Effector memory CD8-positive, alpha-beta T cell (primary cell): ENCODE measurements at regions not wholly inside any gene's neighbourhood (a gene's known extent, or its start where the extent isn't known, plus 50 kb on each side); places are given as distances from the start of the nearest gene placed in this dataset.
"Not testable (repeated sequence)": the region's sequence is repeated elsewhere in the genome, so short reads cannot be mapped to it uniquely, and the experiment has no call there.

ENCODE experiments used
- ATAC-seq: fragments of 150-1000 bp; cut with Tn5 transposase; replicated peaks from 2 replicates; pipeline ENCODE4 v1.10.0; 2021; ENCODE audit warnings: mild to moderate bottlenecking, moderate library complexity
- DNase-seq, 3 experiments: peaks; one replicate each; pipeline ENCODE4 v3.0.0; 2021
- H3K27ac Mint-ChIP-seq, 2 donors: one replicate each; pipeline ENCODE4 v1.8.0; 2022; ENCODE audit warnings: mild to moderate bottlenecking in 2 of 2, mixed read lengths in 2 of 2, moderate library complexity in 2 of 2
- H3K27me3 Mint-ChIP-seq, 2 donors: one replicate each; pipeline ENCODE4 v1.8.0; 2022; ENCODE audit warnings: mixed read lengths in 2 of 2
- H3K36me3 Mint-ChIP-seq: one replicate; pipeline ENCODE4 v1.8.0; 2022; ENCODE audit warnings: mild to moderate bottlenecking, moderate library complexity, mixed read lengths; ENCODE audit not compliant: insufficient read depth
- H3K4me1 Mint-ChIP-seq, 2 donors: one replicate each; pipeline ENCODE4 v1.8.0; 2022; ENCODE audit warnings: low read depth in 2 of 2, mixed read lengths in 2 of 2
- H3K4me3 Mint-ChIP-seq, 2 donors: one replicate each; pipeline ENCODE4 v1.8.0; 2022; ENCODE audit warnings: mild to moderate bottlenecking in 2 of 2, mixed read lengths in 2 of 2, moderate library complexity in 2 of 2
- H3K9me3 Mint-ChIP-seq, 2 donors: one replicate each; pipeline ENCODE4 v1.8.0; 2022; ENCODE audit warnings: mixed read lengths in 2 of 2

- H3K4me1 Mint-ChIP-seq, H3K9me3 Mint-ChIP-seq, ATAC-seq, H3K27ac Mint-ChIP-seq, DNase-seq, H3K4me3 Mint-ChIP-seq, H3K27me3 Mint-ChIP-seq, H3K36me3 Mint-ChIP-seq: not testable (repeated sequence)
Observed at GRCh38 chr9:41035276-41035675, 93.2 kb downstream of the FOXD4L6 start.

DNA sequence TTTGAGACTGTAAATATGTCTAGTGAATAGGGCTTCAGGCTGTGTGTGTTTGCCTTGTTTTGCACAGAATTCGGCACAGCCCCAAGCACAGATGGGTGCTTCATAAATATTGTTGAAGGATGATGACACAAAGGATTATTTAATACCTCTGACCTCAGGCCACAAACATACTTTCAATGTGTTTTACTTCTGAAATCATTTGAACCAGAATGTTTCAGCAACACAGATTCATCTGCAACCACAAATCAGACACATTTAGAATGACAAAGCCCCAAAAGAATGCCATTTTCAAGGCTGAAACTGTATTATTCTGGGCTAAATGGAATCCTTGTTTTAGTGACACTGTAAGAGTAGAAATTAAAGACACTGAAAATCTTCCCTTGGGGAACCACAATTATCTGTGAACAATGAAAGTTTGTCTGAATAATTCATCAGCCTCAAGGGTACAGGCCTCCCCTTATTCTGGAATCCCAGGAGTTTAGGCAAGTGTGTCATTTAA is 93.7 kb downstream of the FOXD4L6 start:
- H3K27ac Mint-ChIP-seq, H3K9me3 Mint-ChIP-seq, ATAC-seq, DNase-seq, H3K27me3 Mint-ChIP-seq, H3K4me3 Mint-ChIP-seq, H3K4me1 Mint-ChIP-seq, H3K36me3 Mint-ChIP-seq: not testable (repeated sequence)

DNA sequence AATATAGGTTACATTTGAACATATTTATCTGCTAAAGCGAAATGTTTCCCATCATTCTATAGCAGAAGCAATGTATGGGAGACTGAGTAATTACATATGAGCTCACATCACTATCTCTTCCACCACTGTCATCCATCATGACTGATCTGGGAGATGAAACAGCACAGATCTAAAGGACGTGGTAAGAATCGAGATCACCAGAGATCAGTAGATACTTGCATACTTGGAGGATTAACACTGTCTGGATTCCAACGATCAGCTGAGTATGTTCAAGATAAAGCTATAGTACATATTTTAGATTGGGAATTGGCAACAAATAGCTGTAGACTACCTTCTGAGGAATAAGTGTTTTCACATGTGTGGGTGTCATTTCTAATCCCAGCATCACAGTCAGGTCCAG is 94.6 kb downstream of the FOXD4L6 start:
- not testable (repeated sequence) for H3K27ac Mint-ChIP-seq, H3K4me1 Mint-ChIP-seq, ATAC-seq, H3K9me3 Mint-ChIP-seq, H3K36me3 Mint-ChIP-seq, DNase-seq, H3K27me3 Mint-ChIP-seq, H3K4me3 Mint-ChIP-seq

- H3K27ac Mint-ChIP-seq, H3K4me1 Mint-ChIP-seq, DNase-seq, H3K36me3 Mint-ChIP-seq, H3K27me3 Mint-ChIP-seq, H3K9me3 Mint-ChIP-seq, H3K4me3 Mint-ChIP-seq: not testable (repeated sequence)
- ATAC-seq: peak; percentile 24
Observed at GRCh38 chr9:41033360-41033759, 95.1 kb downstream of the FOXD4L6 start.

DNA sequence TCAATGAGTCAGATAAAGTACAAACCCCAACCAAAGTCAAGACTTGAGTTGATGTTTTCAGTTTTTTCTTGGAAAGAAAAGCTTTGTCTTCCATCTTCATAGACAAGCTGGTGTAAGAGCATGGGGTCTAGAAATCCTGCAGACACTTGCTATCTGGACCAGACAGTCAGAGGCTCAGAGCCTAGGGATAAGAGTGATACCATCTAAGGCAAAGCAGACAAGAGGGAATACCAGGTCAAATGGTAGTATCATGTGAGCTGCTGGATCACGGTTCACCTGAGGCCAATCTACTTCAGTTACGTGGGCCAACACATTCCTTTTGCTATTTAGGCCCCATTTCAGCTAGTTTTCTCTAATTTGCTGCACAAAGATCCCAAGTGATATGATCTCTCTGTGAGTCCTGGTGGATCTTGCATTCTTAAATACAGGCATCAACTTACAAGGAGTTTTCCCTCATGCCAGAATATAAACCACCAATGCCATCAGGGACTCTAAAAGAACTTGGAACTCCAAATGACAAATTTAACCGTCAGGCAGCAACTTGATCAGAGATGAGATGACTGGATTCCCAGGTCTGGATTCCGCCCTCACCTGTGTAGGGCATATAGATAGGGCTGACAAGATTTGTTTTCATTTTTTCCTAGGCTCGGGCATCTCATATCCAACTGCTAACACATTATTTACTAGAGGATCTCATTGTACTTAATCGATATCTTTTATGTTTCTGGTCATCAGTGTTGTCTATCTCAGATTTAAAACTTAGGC is 101.4 kb downstream of the FOXD4L6 start:
- not testable (repeated sequence) for H3K36me3 Mint-ChIP-seq, H3K4me3 Mint-ChIP-seq, H3K27ac Mint-ChIP-seq, DNase-seq, H3K4me1 Mint-ChIP-seq, H3K9me3 Mint-ChIP-seq, H3K27me3 Mint-ChIP-seq, ATAC-seq

DNA sequence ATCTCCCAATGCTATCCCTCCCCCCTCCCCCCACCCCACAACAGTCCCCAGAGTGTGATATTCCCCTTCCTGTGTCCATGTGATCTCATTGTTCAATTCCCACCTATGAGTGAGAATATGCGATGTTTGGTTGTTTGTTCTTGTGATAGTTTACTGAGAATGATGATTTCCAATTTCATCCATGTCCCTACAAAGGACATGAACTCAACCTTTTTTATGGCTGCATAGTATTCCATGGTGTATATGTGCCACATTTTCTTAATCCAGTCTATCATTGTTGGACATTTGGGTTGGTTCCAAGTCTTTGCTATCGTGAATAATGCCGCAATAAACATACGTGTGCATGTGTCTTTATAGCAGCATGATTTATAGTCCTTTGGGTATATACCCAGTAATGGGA is 106.1 kb downstream of the FOXD4L6 start:
- H3K36me3 Mint-ChIP-seq, DNase-seq, H3K4me3 Mint-ChIP-seq, ATAC-seq, H3K27ac Mint-ChIP-seq, H3K4me1 Mint-ChIP-seq, H3K27me3 Mint-ChIP-seq, H3K9me3 Mint-ChIP-seq: not testable (repeated sequence)

- DNase-seq, H3K4me3 Mint-ChIP-seq, H3K36me3 Mint-ChIP-seq, H3K4me1 Mint-ChIP-seq, H3K27me3 Mint-ChIP-seq, H3K27ac Mint-ChIP-seq, ATAC-seq, H3K9me3 Mint-ChIP-seq: not testable (repeated sequence)
Observed at GRCh38 chr9:41019858-41020562, 108.5 kb downstream of the FOXD4L6 start.

DNA sequence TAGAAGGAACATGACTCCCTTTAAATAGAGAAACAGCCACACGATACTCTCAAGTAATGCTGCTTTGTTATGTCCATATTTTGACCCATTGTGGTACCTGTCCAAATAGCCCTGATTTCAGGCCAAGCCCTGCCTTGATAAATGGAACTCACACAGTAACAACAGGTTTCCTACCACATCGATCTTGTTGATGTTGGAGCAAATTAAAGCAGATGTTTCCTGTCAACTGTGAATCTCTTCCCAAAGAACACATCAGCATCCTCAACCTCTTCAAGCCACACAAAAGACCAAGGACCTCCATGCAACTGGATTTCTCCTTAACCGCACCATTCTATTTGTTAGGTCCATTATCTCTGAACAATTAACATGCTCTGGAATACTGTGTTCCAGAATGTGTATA is 109.5 kb downstream of the FOXD4L6 start:
- peaks cover 16% of the 10 kb centered on the region for H3K36me3 Mint-ChIP-seq
- H3K4me3 Mint-ChIP-seq, ATAC-seq, H3K4me1 Mint-ChIP-seq, H3K27me3 Mint-ChIP-seq, H3K9me3 Mint-ChIP-seq, DNase-seq, H3K27ac Mint-ChIP-seq: not testable (repeated sequence)

- DNase-seq, H3K4me3 Mint-ChIP-seq, H3K9me3 Mint-ChIP-seq, H3K4me1 Mint-ChIP-seq, H3K27me3 Mint-ChIP-seq, ATAC-seq: not testable (repeated sequence)
- Mint-ChIP-seq H3K27ac (peak overlapping the region in 1 of 2 donors; percentile 52), H3K36me3 (peaks cover 34% of the 10 kb centered on the region)
Observed at GRCh38 chr9:41016699-41017098, 111.8 kb downstream of the FOXD4L6 start.

DNA sequence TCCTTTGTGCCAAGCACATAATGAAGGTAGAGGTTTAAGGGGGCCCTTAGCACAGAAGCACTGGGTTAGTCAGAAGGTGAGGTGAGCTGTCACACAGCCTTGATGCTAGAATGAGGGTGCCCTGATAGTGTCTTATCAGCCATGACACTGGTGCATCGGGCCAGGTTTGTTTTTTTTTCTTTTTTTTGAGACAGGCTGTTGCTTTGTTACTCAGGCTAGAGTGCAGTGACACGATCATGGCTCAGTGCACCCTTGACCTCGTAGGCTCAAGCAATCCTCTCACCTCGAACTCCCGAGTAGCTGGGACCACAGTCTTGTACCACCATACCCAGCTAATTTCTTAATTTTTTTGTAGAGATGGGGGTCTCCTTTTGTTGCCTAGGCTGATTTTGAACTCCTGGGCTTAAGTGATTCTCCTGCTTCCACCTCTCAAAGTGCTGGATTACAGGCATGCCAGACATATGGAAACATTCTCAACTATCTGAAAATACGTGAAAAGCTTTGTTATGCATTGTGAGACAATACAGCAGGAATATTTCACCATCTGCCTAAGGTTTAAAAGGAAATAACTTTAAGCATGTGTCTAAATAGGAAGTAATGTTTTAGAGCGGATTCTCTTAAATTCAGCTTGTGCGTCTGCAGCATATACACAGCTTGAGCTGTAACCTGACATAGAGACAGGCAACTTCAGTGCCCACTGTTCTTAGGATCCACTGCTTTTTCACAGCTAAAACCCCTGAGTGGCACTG is 128.4 kb downstream of the FOXD4L6 start:
- not testable (repeated sequence) for H3K4me3 Mint-ChIP-seq, ATAC-seq, H3K27me3 Mint-ChIP-seq, H3K9me3 Mint-ChIP-seq, DNase-seq
- Mint-ChIP-seq H3K4me1 (peaks cover 28 to 30% of the 10 kb centered on the region in 2 donors), H3K27ac (peak overlapping the region in 1 of 2 donors; percentile 70), H3K36me3 (peaks cover 45% of the 10 kb centered on the region)

DNA sequence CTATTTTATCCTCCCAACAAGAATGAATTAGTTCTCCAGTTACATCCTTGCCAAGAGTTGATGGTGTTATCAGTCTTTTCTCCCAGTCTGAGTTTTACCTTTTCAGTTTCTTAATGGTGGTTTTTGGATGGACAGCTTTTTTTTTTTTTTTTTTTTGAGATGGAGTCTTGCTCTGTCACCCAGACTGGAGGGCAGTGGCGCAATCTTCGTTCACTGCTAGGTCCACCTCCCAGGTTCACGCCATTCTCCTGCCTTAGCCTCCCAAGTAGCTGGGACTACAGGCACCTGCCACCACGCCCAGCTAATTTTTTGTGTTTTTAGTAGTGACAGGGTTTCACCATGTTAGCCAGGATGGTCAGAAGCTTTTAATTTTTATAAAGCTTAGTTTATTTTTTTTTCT is 133.0 kb downstream of the FOXD4L6 start:
- H3K27ac Mint-ChIP-seq, H3K9me3 Mint-ChIP-seq, ATAC-seq, H3K27me3 Mint-ChIP-seq, DNase-seq: not testable (repeated sequence)
- peaks cover 58% of the 10 kb centered on the region for H3K36me3 Mint-ChIP-seq
- H3K4me3 Mint-ChIP-seq: peak overlapping the region in 1 of 2 donors; percentile 16
- H3K4me1 Mint-ChIP-seq: peaks cover 32 to 43% of the 10 kb centered on the region in 2 donors

- peaks cover 47% of the 10 kb centered on the region for H3K36me3 Mint-ChIP-seq
- H3K9me3 Mint-ChIP-seq, H3K4me3 Mint-ChIP-seq, DNase-seq, ATAC-seq, H3K27ac Mint-ChIP-seq, H3K27me3 Mint-ChIP-seq: not testable (repeated sequence)
- peaks cover 24 to 39% of the 10 kb centered on the region in 2 donors for H3K4me1 Mint-ChIP-seq
Observed at GRCh38 chr9:40993842-40994241, 134.6 kb downstream of the FOXD4L6 start.

DNA sequence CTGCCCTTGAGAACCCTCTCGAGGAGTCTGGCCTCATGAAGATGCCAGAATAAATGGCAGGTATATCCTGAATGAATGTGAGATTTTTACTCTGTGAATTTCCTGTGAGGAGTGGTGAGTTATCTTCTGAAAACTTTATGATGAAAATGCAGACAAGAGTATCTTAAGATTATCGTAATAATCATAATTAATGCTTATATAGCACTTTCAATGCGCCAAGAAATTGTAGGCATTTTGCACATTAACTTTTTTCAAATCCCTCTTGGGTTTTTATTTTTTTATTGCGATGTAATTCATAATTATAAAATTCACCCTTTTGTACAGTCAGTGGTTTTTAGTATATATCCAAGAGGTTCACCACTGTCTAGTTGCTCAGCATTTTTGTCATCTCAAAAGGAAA is 135.1 kb downstream of the FOXD4L6 start:
- not testable (repeated sequence) for ATAC-seq, H3K27ac Mint-ChIP-seq, DNase-seq, H3K27me3 Mint-ChIP-seq, H3K9me3 Mint-ChIP-seq, H3K4me3 Mint-ChIP-seq
- Mint-ChIP-seq H3K4me1 (peaks cover 24 to 36% of the 10 kb centered on the region in 2 donors), H3K36me3 (peaks cover 49% of the 10 kb centered on the region)
